Prostate gland (tissue), 2 donors: ENCODE measurements at regions not wholly inside any gene's neighbourhood (a gene's known extent, or its start where the extent isn't known, plus 50 kb on each side); places are given as distances from the start of the nearest gene placed in this dataset.

Experiments used
- POLR2AphosphoS5 ChIP-seq: sonication (generic); formaldehyde crosslinking; IDR thresholded peaks from one replicate; pipeline ENCODE4 v1.6.1; 2017; ENCODE audit warnings: antibody characterized with exemption
- TF ChIP-seq, protein P1 (sequence below), 4 experiments: fragments of 200-600 bp in 2 of 4; fragments of 450-650 bp in 2 of 4; sonication (generic) in 2 of 4; IDR thresholded peaks; 1 replicate in 3 of 4; 2 replicates in 1 of 4; pipeline ENCODE4 v1.5.1; 2016 to 2019; ENCODE audit warnings: antibody characterized with exemption in 4 of 4, mild to moderate bottlenecking in 2 of 4, moderate library complexity in 2 of 4

- TF ChIP-seq, protein P1, sequence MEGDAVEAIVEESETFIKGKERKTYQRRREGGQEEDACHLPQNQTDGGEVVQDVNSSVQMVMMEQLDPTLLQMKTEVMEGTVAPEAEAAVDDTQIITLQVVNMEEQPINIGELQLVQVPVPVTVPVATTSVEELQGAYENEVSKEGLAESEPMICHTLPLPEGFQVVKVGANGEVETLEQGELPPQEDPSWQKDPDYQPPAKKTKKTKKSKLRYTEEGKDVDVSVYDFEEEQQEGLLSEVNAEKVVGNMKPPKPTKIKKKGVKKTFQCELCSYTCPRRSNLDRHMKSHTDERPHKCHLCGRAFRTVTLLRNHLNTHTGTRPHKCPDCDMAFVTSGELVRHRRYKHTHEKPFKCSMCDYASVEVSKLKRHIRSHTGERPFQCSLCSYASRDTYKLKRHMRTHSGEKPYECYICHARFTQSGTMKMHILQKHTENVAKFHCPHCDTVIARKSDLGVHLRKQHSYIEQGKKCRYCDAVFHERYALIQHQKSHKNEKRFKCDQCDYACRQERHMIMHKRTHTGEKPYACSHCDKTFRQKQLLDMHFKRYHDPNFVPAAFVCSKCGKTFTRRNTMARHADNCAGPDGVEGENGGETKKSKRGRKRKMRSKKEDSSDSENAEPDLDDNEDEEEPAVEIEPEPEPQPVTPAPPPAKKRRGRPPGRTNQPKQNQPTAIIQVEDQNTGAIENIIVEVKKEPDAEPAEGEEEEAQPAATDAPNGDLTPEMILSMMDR (IDR thresholded peaks at IDR 0.05) = no peak
- no peak for TF ChIP-seq POLR2AphosphoS5
Measured at GRCh38 chr12:18857656-18858055, 119.7 kb downstream of the CAPZA3 start.
